Nucleus accumbens (tissue), 56 donors: ENCODE measurements at regions not wholly inside any gene's neighbourhood (a gene's known extent, or its start where the extent isn't known, plus 50 kb on each side); places are given as distances from the start of the nearest gene placed in this dataset.

Experiments used
- DNase-seq, 56 donors: peaks; one replicate each; lab custom pipeline; 2025; lab: John Stamatoyannopoulos, UW

DNA sequence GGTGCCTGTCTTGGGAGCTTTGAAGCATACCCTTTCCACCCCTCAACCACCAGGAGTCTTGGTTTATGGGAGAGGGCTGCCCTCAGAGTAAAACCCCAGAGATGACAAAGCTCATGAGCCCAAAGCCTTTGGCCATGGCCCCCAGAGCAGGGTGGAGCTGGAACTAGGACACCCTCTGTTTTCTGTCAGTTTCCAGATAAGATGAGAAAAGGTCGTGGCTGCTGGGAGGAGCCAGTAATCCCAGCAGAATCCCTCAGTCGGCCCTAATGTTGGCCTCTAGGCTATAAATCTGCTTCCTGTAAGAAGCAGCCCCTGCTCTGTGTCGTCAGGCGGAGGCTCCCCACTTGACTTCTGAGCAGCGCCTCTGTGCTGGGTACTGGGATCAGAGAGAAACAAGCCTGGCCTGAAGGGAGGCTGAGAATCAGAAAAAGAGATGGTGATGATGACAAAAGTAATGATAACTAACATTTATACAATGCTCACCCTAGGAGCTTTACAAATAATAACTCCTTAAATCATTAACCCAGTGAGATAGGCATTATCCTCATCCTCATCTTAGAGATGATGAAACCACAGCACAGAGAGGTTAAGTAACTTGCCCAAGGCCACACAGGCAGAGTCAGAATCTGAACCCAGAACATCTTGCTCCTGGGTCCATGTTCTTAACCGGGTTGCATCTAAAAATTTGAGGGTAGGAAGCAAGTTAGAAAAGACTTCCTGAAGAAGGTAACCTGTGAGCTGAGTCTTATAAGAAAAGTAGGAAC lies 471.4 kb downstream of the SOX6 start:
- DNase-seq = no peak

DNA sequence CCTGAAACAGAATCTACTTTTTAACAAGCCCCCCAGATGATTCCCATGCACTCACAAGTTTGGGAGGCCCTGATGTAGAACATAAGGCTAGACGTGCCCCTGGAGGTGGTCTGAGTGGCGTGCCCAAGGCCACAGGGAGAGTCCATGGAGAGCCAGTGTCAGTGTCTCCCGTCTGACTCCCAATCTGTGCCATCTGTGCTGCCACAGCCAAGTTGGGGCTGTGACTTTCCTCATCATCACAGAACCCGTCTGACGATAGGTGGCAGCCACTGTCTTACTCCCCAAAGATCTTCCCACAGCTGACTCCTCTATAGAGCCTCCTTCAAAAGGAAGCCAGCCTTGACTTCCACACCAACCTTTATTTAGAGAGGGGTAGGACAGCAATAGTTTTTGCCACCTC lies 470.5 kb downstream of the SOX6 start:
- peak in 1 of 56 donors; percentile 10 for DNase-seq

DNA sequence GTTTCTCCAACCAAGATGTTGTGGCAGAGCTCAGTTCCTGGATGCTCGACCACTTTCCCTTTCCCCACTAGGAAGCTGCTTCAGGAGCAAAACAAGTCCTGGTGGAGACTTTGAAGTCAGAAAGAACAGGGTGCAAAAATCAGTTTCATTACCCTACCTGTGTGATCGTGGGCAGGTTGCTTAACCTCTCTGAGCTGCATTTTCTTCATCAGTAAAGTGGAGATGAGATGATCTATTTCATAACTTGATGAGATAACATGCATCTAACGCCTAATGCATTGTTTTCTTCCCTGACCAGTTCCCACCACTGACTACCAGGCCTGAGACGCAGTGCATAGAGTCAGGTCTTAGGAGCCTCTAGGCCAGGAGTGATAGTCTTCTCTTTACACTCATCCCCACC lies 470.0 kb downstream of the SOX6 start:
- no peak for DNase-seq

DNA sequence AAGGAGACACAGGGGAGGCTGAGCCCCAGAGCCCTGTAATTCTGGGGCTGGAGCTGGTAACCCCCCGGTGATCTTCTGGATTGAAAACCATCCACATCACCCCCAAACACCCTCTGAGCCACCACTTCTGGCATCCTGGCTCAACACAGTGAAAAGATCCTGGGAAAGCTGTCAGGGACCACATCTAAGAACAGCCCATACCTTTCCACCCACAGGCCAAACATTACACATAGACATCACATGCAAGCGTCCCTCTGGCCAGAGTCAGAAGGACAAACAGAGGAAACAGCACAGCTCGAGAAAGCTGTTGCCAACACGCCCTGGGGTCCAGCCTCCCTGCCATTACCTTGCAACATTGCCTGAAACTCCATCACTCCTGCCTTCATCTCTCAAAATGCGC lies 469.5 kb downstream of the SOX6 start:
- DNase-seq = no peak

DNA sequence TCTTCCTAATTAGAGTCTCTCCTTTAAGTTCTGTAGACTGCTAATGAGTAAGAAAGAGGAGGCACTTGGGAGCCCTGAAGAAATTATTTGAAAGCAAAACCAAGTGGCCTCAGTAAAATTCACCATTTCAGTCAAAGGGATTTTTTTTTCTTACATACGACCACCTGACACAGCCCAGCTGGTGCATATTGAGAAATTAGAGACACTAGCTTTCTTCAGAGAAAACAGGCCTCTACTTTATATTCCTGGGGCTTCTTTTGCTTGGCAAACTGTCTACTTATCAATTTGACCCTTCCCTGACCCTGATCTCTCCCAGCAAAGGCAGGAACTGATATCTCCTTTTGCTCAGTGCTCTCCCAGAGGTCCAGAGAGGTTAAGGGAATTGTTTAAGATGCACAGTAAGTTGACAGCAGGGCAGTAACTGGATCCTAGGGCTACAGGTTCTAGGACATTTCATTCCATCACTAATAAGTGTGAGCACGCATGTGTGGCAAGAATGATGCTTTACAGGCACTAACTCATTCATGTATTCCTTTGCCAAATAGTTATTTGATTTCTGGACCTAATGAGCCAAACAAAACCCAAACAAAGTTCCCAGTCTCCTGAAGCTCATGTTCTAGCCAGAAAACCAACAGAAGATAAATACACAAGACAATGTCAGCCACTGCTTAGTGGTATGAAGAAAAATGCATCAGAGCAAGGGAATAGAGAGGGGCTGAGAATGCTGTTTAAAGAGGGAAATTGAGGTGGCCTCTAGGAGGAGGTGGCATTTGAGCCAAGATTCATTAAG lies 467.6 kb downstream of the SOX6 start:
- no peak for DNase-seq

DNA sequence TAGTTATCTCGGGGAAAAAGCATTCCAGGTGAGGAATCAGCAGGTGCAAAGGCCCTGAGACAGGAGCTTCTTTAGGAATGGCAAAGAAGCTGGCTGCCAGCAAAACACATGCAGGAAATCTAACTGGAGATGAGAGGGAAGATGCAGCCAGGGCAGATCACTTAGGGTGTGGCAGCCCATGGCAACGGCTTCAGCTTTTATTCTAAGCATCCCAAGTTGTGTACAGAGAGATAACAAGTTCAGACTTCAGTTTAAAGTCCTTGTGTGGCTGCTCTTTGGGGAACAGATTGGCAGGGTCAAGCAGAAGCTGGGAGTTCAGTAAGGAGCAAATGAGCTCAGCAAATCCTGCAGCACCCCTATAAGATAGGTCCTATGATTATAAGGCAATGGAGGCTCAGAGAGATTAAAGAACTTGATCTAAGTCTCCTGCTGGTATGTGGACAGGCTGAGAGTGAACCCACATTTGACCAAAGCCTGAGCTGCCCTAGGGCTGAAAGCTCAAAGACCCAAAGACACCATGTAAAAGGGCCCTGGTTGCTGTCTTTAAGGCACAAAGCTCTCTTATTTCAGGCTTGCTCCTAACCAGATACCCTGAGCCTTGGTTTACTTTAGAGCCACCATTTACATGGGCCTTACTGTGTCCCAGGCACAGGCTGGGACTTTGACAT lies 466.8 kb downstream of the SOX6 start:
- DNase-seq = no peak

DNA sequence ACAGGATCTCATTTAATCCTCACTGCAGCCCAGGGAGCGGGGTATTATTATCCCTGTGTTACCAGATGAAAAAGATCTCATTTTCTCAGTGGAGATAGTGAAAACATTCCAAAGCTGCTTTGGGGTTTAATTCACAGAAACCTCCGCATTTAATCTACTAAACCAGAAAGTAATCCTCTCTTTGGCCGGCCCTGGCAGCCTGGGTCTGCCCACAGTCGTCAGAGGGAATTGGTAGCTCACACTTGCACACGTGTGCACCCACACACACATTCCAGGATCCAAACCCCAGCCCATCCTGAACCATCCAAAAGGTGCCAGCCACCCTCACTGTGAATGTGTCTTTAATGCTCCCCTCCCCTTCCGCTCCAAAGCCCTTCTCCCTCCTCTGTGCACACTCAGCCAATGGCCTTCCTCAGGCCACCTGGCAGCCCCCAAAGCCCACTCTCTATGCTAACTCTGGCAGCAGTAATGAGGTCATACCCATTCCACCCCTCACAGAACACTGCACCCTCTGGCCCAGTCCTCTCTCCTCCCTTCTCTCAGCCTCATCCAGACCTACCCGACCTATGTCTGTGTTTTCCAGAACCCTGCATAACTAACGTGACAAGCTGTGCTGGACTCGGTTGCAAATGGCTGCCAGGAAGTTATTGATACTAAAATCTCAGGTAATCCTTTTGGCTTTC lies 466.2 kb downstream of the SOX6 start:
- no peak for DNase-seq

DNA sequence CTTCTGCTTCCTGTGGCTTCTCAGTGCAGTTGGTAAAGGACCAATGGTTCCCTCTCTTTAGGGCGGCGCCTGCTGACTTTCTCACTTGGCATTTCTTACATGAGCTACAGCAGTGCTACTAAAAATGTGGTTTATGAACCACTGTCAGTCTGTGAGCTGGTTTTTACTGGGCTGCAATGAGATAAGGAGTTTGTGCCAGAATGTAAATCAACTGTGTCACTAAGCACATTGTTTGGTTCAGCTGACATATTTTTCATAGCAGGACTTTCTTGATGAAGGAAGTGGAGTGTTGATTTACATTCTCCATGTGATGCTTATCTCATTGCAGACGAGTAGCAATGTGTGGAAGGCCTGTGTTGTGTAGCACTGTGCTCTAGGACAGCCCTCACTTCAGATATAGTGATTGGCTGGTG lies 463.3 kb downstream of the SOX6 start:
- DNase-seq = no peak

DNA sequence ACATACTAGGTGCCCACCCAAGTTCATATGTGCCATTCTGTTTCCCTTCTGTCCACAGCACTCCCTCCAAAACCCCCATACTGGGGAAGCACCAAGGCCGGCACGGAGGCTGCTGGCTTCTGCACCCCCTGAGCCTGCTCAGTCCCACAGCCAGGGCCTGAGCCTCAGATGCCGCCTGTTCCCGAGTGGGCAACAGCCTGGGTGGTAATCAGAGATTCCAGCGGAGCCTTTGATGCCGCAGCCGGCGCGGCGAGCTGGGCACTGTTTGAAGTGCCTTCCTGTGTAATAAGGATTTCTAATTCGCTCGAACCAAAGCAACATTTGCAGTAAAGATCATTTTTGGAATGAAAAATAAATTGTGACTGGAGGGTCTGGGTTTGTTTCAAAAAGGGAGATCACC lies 460.3 kb downstream of the SOX6 start:
- no peak for DNase-seq

DNA sequence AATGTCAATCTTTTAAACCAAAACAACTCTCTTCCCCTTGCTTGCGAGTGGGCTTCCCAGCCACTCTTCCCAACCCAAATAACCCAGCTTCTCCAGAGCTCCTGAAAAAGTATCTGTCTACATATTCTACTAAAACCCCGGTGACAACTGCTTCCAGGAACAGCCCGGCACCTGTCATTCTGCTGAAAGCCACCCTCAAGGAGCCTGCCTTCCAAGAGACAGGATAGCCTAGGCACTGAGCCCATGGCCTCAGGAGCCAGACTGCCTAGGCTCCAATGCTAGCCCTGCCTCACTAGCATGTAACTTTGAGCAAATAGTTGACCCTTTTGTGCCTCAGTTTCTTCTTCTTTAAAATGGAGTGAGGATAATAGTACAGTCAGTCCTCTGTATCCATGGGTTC lies 459.8 kb downstream of the SOX6 start:
- DNase-seq = no peak

DNA sequence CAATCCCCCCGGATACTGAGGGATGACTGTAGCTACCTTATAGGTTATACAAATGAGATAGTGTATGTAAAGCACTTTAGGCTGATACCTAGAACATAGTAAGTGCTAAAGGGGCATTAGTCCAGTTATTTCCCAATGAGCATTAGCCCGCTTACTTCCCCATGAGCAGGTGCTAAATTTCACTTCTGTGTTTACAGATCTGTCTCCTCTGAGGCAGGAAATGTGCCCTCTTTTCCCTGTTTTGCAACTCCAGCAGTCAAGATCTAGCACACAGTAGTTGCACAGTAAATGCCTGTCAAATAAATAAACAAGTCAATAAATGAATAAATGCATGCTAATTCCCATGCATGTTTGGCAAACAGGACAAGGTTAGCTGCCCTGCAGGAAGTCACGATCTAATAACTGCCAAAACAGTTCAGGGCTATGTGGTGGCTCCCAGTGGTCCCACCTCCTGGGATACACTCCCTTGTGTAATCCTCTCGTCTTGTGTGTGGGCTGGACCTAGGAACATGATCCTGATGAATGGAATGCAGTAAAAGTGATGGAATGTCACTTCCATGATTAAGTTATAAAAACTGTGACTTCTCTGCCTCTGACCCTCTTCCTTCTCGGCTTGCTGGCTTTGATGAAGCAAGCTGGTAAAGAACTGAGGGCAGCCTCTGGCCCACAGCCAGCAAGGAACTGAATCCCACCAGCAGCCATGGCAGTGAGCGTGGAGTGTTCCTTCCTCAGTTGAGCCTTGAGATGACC lies 459.0 kb downstream of the SOX6 start:
- DNase-seq = peak in 2 of 56 donors; percentile 8 to 10

DNA sequence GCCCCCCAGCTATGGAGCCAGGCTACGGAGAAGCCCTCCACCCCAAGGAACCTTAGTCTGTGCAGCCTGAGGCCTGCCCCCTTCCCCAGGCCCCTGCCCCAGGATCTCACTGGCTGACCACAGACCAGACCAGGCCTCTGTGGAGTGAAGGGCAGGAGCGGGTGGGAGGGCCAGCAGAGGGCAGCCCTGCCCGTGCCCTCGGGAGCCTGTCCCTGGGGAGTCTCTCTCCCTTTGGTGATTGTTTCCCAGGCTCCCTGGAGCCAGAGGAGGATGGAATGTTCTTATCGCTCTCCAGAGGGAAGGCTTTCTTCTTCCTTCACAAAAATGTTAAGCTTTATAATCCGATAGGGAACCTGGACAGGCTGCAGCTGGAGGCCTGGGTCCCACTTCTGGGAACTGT lies 455.3 kb downstream of the SOX6 start:
- no peak for DNase-seq

DNA sequence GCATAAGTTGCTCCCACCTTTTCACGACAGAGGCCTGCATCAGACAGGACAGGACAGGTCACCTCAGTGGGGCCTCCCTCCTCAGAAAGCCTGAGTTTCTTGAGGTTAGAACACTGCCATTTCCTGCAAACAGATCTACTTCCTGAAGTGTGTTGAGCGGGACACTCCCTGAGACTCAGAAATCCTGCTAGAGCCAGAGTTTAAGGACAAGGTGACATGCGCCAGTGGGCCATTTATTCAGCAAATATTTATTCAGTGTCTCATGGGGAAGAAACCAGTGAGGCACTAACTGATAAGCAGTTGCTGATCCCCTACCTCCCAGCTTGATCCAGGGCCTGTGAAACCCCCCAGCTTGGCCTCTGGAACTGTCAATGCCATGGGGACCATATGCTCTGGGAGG lies 454.6 kb downstream of the SOX6 start:
- no peak for DNase-seq

DNA sequence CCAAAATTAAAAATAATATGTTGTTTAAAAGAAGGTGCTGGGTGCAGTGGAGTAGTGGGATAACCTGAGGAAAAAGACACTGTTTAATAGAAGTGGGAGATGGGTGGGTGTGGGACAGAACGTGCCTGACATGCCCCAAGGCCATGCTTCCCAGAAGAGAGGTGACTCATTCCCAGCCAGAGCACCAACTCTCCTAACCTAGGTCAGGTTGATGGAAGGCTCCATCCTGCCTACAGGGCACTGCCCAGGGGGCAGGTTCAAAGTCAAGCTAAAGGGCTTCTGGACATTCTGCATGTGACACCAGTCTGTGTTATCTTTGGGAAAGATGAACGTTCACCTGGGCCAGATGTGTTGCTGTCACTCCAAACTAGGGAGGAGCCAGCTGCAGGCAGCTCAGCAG lies 453.1 kb downstream of the SOX6 start:
- no peak for DNase-seq

DNA sequence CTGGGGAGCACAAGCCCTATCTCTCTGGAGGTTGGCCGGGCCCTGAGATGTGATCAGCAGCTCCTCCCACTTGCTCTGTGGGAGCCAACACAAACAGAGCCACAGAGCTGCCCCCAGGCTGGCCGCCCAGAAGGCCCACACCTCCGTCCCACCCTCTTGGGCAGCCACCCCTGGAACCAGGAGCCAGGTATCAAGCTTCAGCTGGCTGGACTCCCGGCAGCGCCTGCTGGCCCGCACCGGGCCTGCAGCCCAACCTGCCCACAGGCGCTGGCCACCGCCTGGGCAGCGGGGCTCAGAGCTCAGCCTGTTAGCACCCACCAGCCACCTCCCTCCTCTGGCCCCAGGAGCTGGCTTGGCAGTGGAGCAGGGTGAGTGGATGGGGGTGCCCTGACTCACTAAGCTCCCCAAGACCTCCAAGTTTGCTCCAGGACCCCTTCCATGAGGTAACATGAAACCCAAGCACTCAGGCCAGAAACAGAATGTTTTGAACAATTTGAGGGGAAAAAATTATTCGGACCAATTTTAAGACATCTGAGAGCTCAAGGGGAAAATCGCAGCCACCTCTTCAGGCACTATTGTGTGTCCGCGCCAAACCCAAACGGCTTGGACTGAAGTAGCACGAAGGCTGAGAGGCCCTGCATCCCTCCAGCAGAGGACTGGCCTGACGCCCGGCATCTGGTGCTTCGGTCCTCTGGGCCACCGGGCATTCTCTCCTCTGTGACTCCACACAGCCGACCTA lies 450.8 kb downstream of the SOX6 start:
- DNase-seq = peak in 24 of 56 donors; percentile 6 to 64 (median 20)

DNA sequence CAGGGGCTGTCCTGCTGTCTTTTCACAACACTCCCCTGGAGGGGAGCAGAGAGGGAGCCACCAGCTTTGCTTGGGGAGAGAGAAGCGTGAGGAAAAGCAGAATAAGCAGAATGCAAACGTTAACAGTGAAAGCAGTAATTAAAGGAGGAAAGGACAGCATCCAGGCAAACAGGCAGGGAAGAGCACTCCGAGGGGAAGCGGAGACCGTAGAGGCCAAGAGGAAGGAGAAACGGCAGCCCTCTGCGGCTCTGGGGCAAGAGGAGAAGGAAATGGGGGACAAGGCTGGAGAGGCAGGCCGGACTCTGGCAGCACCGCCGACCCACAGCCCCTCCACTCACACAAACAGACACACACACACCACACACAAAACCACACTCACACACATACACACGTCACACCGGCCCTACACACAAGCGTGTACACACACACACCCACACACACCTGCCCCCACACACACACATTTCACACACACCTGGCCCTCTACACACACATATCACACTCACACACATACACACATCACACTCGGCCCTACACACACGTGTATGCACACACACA lies 449.8 kb downstream of the SOX6 start:
- DNase-seq = no peak

DNA sequence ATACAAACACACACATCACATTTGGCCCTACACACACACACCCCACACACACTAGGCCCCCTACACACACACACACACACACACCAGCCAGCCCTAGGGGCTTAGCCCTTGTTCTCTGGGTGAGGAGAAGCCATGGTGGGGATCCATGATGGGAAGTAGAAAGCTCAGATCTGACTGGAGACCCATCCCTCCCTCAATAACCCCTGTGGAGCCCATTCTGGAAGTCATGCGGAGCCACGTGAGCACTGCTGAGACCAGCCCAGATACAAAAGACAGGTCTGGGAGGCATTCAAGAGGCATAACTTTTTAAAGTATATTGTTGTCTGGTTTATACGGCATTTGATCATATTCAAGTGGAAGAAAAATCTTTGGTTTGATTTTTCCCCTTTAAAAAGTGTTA lies 448.5 kb downstream of the SOX6 start:
- DNase-seq = no peak

DNA sequence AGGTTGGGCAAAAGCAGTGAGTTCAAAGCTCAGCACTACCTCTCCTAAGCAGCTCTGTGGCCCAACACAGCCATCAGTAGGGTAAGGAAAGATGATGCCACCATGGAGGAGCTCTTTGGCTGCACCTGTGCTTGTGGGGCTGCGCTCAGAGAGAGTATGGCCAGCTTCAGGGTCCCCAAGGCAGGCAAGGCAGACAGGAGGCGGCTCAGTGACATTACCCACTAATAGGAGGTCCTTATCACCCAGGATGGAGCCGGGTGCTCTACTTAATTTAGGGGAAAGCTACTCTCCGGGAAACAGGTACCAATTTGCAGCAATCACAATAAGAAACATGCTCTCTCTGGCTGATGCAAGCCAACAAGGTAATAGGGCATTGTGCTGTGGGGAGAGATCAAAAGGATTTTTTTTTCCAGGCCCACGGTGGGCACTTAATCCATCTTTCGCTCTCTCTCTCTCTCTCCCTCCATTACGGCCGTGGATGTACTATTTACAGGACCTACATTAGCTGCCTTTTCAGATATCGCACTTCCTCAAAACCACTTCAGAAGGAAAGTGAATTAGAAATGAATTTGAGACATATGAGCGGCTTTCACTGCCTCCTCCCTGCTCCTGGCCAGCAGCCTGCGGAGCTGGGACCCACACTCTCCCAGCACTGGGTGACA lies 446.3 kb downstream of the SOX6 start:
- DNase-seq = no peak

DNA sequence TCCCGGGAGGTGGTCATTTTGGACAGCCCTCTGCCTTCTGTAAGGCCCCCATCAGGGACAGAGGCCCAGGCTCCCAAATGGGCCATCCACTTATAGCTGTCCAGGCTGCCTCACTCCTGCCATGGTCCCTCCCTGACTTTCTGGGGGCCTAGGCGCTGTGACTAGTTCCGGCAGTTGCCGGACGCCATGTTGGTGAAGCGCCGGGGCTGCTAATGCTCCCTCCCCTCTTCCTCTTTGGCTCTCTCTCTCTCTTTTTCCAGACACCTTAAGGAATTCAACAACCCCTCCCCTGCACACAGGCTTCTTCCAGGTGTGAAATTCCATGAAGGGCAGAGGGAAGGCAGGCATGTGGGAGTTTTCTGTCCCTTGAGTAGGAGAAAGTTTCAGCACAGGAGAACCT lies 445.6 kb downstream of the SOX6 start:
- no peak for DNase-seq
